HepG2 (cell line): ENCODE measurements at regions not wholly inside any gene's neighbourhood (a gene's known extent, or its start where the extent isn't known, plus 50 kb on each side); places are given as distances from the start of the nearest gene placed in this dataset.

ENCODE experiments used
- ATAC-seq: fragments of 200-7000 bp; cut with Tn5 transposase; 3 replicates; pipeline ENCODE4 v1.9.1; 2020; ENCODE audit warnings: mild to moderate bottlenecking, moderate library complexity
- BruUV-seq: library from RNA; stranded (reverse); fragments of 400-500 nt; replicated peaks from 2 replicates; lab custom pipeline; 2021; lab: Mats Ljungman, UMichigan
- CTCF ChIA-PET: fragments of 300-600 bp; formaldehyde crosslinking; extraction: SDS; loops from one replicate; lab custom pipeline; 2021; ENCODE audit warnings: low total read pairs, inconsistent platforms, low intra/inter-chr PET ratio; lab: Yijun Ruan, JAX
- POLR2A ChIA-PET: fragments of 350-600 bp; sonication (Branson Sonifier 250); formaldehyde crosslinking; loops from one replicate; lab custom pipeline; 2020; ENCODE audit warnings: antibody characterized with exemption, inconsistent platforms; lab: Yijun Ruan, JAX
- DNase-seq: peaks from one replicate; pipeline ENCODE4 v3.0.0-alpha.2; 2015; ENCODE audit warnings: low spot score
- FAIRE-seq: peaks from 3 replicates; lab custom pipeline; 2011; peaks lifted over from hg19 to GRCh38; lab: Jason Lieb, UNC
- H2AFZ ChIP-seq: one replicate; pipeline ENCODE4 v1.6.1; 2011; ENCODE audit warnings: low read length, inconsistent platforms
- H3K27ac ChIP-seq: fragments of 300-600 bp; 3 replicates; pipeline ENCODE4 v1.8.0; 2011; ENCODE audit warnings: mixed run types, mild to moderate bottlenecking, mixed read lengths, low read length, inconsistent platforms; ENCODE audit not compliant: insufficient read depth; ENCODE audit errors: extremely low read length
- H3K27me3 ChIP-seq, 2 experiments: fragments of 200-600 bp in 1 of 2; 2 replicates in 1 of 2; 3 replicates in 1 of 2; pipeline versions ENCODE4 v1.6.0 to v1.8.0; 2011; ENCODE audit warnings: low read length in 2 of 2, mild to moderate bottlenecking in 2 of 2, moderate library complexity in 2 of 2, inconsistent platforms in 1 of 2; ENCODE audit not compliant: insufficient read depth in 2 of 2, control insufficient read depth in 1 of 2
- H3K36me3 ChIP-seq, 2 experiments: fragments of 200-600 bp in 1 of 2; replicated peaks in 1 of 2; 2 replicates in 1 of 2; 3 replicates in 1 of 2; pipeline versions ENCODE4 v1.5.1 to v1.8.0; 2011; ENCODE audit warnings: low read length in 2 of 2, inconsistent platforms in 1 of 2; ENCODE audit not compliant: insufficient read depth in 2 of 2, control insufficient read depth in 1 of 2
- H3K4me1 ChIP-seq: 2 replicates; pipeline ENCODE4 v1.5.1; 2012; ENCODE audit warnings: low read length, inconsistent platforms; ENCODE audit not compliant: insufficient read depth
- H3K4me2 ChIP-seq: 2 replicates; pipeline ENCODE4 v1.6.0; 2011; ENCODE audit warnings: low read depth, low read length, inconsistent platforms
- H3K4me3 ChIP-seq, 3 experiments: fragments of 200-600 bp in 1 of 3; sonication (generic), shearing (Covaris generic) in 1 of 3; replicated peaks in 1 of 3; 2 replicates each; pipeline ENCODE4 v1.5.1; 2011 to 2016; ENCODE audit warnings: low read length in 3 of 3, inconsistent platforms in 2 of 3, low read depth in 2 of 3, mild to moderate bottlenecking in 2 of 3, control low read depth in 1 of 3, mixed read lengths in 1 of 3; ENCODE audit not compliant: insufficient read depth in 1 of 3
- H3K79me2 ChIP-seq: one replicate; pipeline ENCODE4 v1.6.1; 2011; ENCODE audit warnings: low read length, inconsistent platforms; ENCODE audit not compliant: insufficient read depth
- H3K9ac ChIP-seq: 2 replicates; pipeline ENCODE4 v1.6.0; 2011; ENCODE audit warnings: mild to moderate bottlenecking, low read depth, low read length, inconsistent platforms; ENCODE audit not compliant: insufficient read depth
- H3K9me3 ChIP-seq: 2 replicates; pipeline ENCODE4 v1.5.1; 2012; ENCODE audit warnings: mild to moderate bottlenecking, low read length
- H4K20me1 ChIP-seq: 2 replicates; pipeline ENCODE4 v1.6.0; 2011; ENCODE audit warnings: inconsistent platforms, mild to moderate bottlenecking, low read length, moderate library complexity; ENCODE audit not compliant: insufficient read depth
- CEBPB ChIP-seq: IDR thresholded peaks from 2 replicates; pipeline ENCODE4 v1.6.1; 2011; ENCODE audit warnings: low read depth, low read length, improper control_type of control experiment, borderline replicate concordance
- KDM2A ChIP-seq: sonication (generic); formaldehyde crosslinking; IDR thresholded peaks from 2 replicates; pipeline ENCODE4 v1.4.0; 2020; ENCODE audit warnings: low read depth, missing genetic modification reagents, borderline replicate concordance
- NFE2L1 ChIP-seq: sonication (generic); formaldehyde crosslinking; IDR thresholded peaks from 2 replicates; pipeline ENCODE4 v1.4.0; 2020; ENCODE audit warnings: missing genetic modification reagents, mild to moderate bottlenecking, borderline replicate concordance
- ONECUT2 ChIP-seq: sonication (generic); formaldehyde crosslinking; IDR thresholded peaks from 2 replicates; pipeline ENCODE4 v1.4.0; 2020; ENCODE audit warnings: missing genetic modification reagents
- PLRG1 ChIP-seq: fragments of 450-650 bp; conservative IDR thresholded peaks from 2 replicates; pipeline ENCODE4 v1.6.1; 2016
- SSRP1 ChIP-seq: IDR thresholded peaks from 2 replicates; pipeline ENCODE4 v1.6.1; 2016; ENCODE audit warnings: control low read depth
- WIZ ChIP-seq: sonication (generic); formaldehyde crosslinking; IDR thresholded peaks from 2 replicates; pipeline ENCODE4 v1.5.1; 2020; ENCODE audit warnings: mild to moderate bottlenecking, missing genetic modification reagents
- ZNF3 ChIP-seq: IDR thresholded peaks from 2 replicates; pipeline ENCODE4 v1.7.0; 2017; ENCODE audit warnings: inconsistent platforms
- ZSCAN9 ChIP-seq: IDR thresholded peaks from 2 replicates; pipeline ENCODE4 v1.6.1; 2016; ENCODE audit warnings: borderline replicate concordance
- WGBS: methylation state at CpG from one replicate; pipeline ENCODE4 v1.1.6; 2017; ENCODE audit warnings: low lambda C conversion rate; 5-methylcytosine and 5-hydroxymethylcytosine counted together
- in situ Hi-C: cut with HindIII; loops from 2 replicates; pipeline ENCODE4 v1.10.0; 2017; ENCODE audit warnings: low pct_unique_long_range_greater_than_20kb; ENCODE audit not compliant: extremely low pct_ligation_motif_present
- intact Hi-C: fragments of 100-400 bp; cut with micrococcal nuclease; formaldehyde crosslinking; loops from one replicate; pipeline ENCODE4 v1.10.0; 2022; ENCODE audit not compliant: unreplicated experiment

DNA sequence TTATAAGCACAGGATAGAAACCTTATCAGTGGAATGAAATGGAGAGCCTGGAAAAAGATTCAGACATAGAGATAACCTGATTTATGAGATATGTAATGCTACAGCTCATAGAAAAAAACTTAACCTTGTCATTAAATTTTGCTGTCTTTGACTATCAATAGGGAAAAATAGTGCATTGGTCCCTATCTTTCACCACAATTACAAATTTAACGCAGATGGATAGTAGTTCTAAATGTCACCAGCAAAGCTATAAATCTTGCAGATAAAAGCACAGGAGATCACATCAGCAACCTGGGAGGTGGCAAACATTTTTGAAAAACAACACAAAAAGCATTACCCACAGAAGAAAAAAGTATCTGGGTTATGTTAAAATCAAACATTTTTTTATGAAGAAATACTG is 831.6 kb downstream of the BRINP3 start:
- WGBS, result 33% methylated on average over 1 of the region's 1 CpG
- Histone ChIP-seq H3K36me3 (no peaks in the 10 kb centered on the region), H3K27ac (no peak overlapping the region), H3K27me3 (no peaks in the 10 kb centered on the region), H2AFZ (no peak overlapping the region), H3K4me3 (no peak overlapping the region), H4K20me1 (no peaks in the 10 kb centered on the region), H3K9ac (no peak overlapping the region), H3K79me2 (no peaks in the 10 kb centered on the region), H3K4me2 (no peak overlapping the region), H3K4me1 (peaks cover 8% of the 10 kb centered on the region; the same call in 1 of the 2 replicates), H3K9me3 (no peaks in the 10 kb centered on the region)
- no peak for TF ChIP-seq ZSCAN9 (CRISPR knock-in tag)
- no peak for TF ChIP-seq SSRP1
- no peak for TF ChIP-seq PLRG1
- TF ChIP-seq WIZ, result no peak
- no peak for TF ChIP-seq NFE2L1 (CRISPR knock-in tag)
- TF ChIP-seq KDM2A (CRISPR knock-in tag), result no peak
- no peak for TF ChIP-seq ZNF3
- ChIA-PET POLR2A (no interaction called here), CTCF (no interaction called here)
- in situ Hi-C loops, result no loop called here
- intact Hi-C loops, result no loop called here
- no TSS peak for BruUV-seq
- ATAC-seq, result no peak
- no peak for DNase-seq
- FAIRE-seq, result no peak

DNA sequence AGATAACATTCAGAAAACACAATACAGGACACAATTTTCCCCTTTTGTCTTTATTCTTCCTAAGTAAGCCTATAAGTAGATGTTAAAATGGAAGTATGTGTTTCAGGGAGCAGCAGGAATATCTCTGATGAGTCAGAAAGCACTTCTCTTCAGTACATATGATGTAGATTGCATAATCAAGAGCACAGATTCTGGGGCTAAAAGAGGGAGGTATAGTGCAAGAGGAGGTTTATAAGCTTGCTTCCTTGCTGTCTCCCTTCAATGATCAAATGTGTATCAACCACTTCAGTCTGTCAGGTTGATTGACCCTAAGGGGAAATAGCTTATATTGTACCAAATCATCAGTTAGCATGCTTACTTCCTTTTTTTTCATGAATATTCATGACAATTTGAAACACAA is 822.8 kb downstream of the BRINP3 start:
- no TSS peak for BruUV-seq
- H4K20me1 ChIP-seq, result no peaks in the 10 kb centered on the region
- H3K9me3 ChIP-seq, result no peaks in the 10 kb centered on the region
- POLR2A ChIA-PET, result no interaction called here
- no peak overlapping the region for H2AFZ ChIP-seq
- H3K36me3 ChIP-seq, result no peaks in the 10 kb centered on the region
- H3K4me2 ChIP-seq, result no peak overlapping the region
- intact Hi-C loops, result no loop called here
- CTCF ChIA-PET, result no interaction called here
- no peaks in the 10 kb centered on the region for H3K27me3 ChIP-seq
- DNase-seq, result no peak
- H3K27ac ChIP-seq, result no peak overlapping the region
- no peaks in the 10 kb centered on the region for H3K4me1 ChIP-seq
- no peaks in the 10 kb centered on the region for H3K79me2 ChIP-seq
- TF ChIP-seq ONECUT2 (CRISPR knock-in tag) (no peak), CEBPB (peak; percentile 50; the same call in 1 of the 2 replicates)
- in situ Hi-C loops, result no loop called here
- FAIRE-seq, result no peak
- no peak overlapping the region for H3K4me3 ChIP-seq
- ATAC-seq, result no peak
- H3K9ac ChIP-seq, result no peak overlapping the region
